WTC11 (cell line): ENCODE measurements at regions not wholly inside any gene's neighbourhood (a gene's known extent, or its start where the extent isn't known, plus 50 kb on each side); places are given as distances from the start of the nearest gene placed in this dataset.

Experiments
- ATAC-seq: fragments of 200-7000 bp; cut with Tn5 transposase; 2 replicates; pipeline ENCODE4 v1.10.0; 2021; ENCODE audit warnings: mild to moderate bottlenecking, moderate library complexity
- CTCF ChIA-PET: fragments of 300-600 bp; sonication (Branson Sonifier 250); formaldehyde crosslinking; loops from one replicate; lab custom pipeline; 2021; ENCODE audit warnings: antibody characterized with exemption; lab: Charles Lee
- POLR2A ChIA-PET: fragments of 350-600 bp; sonication (Branson Sonifier 250); formaldehyde crosslinking; loops from one replicate; lab custom pipeline; 2021; ENCODE audit warnings: antibody characterized with exemption; lab: Charles Lee
- DNase-seq: peaks from one replicate; pipeline ENCODE4 v3.0.0; 2021; ENCODE audit warnings: low spot score
- H3K27ac Mint-ChIP-seq: 2 replicates; pipeline ENCODE4 v1.8.0; 2021; ENCODE audit warnings: mixed read lengths
- H3K27me3 Mint-ChIP-seq: 2 replicates; pipeline ENCODE4 v1.8.0; 2021; ENCODE audit warnings: low read depth, mild to moderate bottlenecking, moderate library complexity, mixed read lengths
- H3K36me3 Mint-ChIP-seq: 2 replicates; pipeline ENCODE4 v1.8.0; 2021; ENCODE audit warnings: mixed read lengths
- H3K4me1 Mint-ChIP-seq: 2 replicates; pipeline ENCODE4 v1.8.0; 2022; ENCODE audit warnings: mixed read lengths
- H3K4me3 Mint-ChIP-seq: 2 replicates; pipeline ENCODE4 v1.8.0; 2021; ENCODE audit warnings: mild to moderate bottlenecking, moderate library complexity, mixed read lengths
- H3K9me3 Mint-ChIP-seq: 2 replicates; pipeline ENCODE4 v1.8.0; 2021; ENCODE audit warnings: mixed read lengths
- CDX4 ChIP-seq: fragments of 250-450 bp; sonication (Bioruptor Pico); IDR thresholded peaks from 2 replicates; pipeline ENCODE4 v1.9.0; 2021; ENCODE audit warnings: moderate library complexity, mild to moderate bottlenecking, inconsistent platforms, borderline replicate concordance
- CREB1 ChIP-seq: sonication (generic); formaldehyde crosslinking; IDR thresholded peaks from 2 replicates; pipeline ENCODE4 v1.8.0; 2023; ENCODE audit warnings: mild to moderate bottlenecking, missing genetic modification reagents
- ERG ChIP-seq: fragments of 250-450 bp; sonication (Bioruptor Pico); IDR thresholded peaks from 2 replicates; pipeline ENCODE4 v1.8.0; 2021; ENCODE audit warnings: mild to moderate bottlenecking
- FOXK1 ChIP-seq: sonication (generic); formaldehyde crosslinking; IDR thresholded peaks from 2 replicates; pipeline ENCODE4 v1.8.0; 2022; ENCODE audit warnings: mild to moderate bottlenecking, moderate library complexity, missing genetic modification reagents
- GABPB1 ChIP-seq: sonication (generic); formaldehyde crosslinking; IDR thresholded peaks from 2 replicates; pipeline ENCODE4 v1.8.1; 2023; ENCODE audit warnings: mild to moderate bottlenecking, missing genetic modification reagents
- GTF2I ChIP-seq: fragments of 250-450 bp; sonication (Bioruptor Pico); conservative IDR thresholded peaks from 2 replicates; pipeline ENCODE4 v1.4.0; 2021; ENCODE audit warnings: mild to moderate bottlenecking
- JAZF1 ChIP-seq: fragments of 250-450 bp; sonication (Bioruptor Pico); IDR thresholded peaks from 2 replicates; pipeline ENCODE4 v1.9.0; 2021; ENCODE audit warnings: moderate library complexity, mild to moderate bottlenecking, inconsistent platforms
- MLX ChIP-seq: sonication (generic); formaldehyde crosslinking; IDR thresholded peaks from 2 replicates; pipeline ENCODE4 v1.8.1; 2023; ENCODE audit warnings: mild to moderate bottlenecking, missing genetic modification reagents, moderate library complexity
- MYBL2 ChIP-seq: sonication (generic); formaldehyde crosslinking; IDR thresholded peaks from 2 replicates; pipeline ENCODE4 v1.8.1; 2023; ENCODE audit warnings: mild to moderate bottlenecking, moderate library complexity, missing genetic modification reagents
- PRRX2 ChIP-seq: fragments of 250-450 bp; sonication (Bioruptor Pico); IDR thresholded peaks from 2 replicates; pipeline ENCODE4 v1.8.0; 2021; ENCODE audit warnings: mild to moderate bottlenecking
- TEAD1 ChIP-seq: sonication (generic); formaldehyde crosslinking; IDR thresholded peaks from 2 replicates; pipeline ENCODE4 v1.8.0; 2022; ENCODE audit warnings: mild to moderate bottlenecking, missing genetic modification reagents
- TEAD4 ChIP-seq: sonication (generic); formaldehyde crosslinking; IDR thresholded peaks from 2 replicates; pipeline ENCODE4 v1.8.0; 2022; ENCODE audit warnings: mild to moderate bottlenecking, missing genetic modification reagents
- ZNF121 ChIP-seq: sonication (generic); formaldehyde crosslinking; IDR thresholded peaks from 2 replicates; pipeline ENCODE4 v1.8.0; 2023; ENCODE audit warnings: missing genetic modification reagents
- ZNF317 ChIP-seq: sonication (generic); formaldehyde crosslinking; IDR thresholded peaks from 2 replicates; pipeline ENCODE4 v1.8.1; 2023; ENCODE audit warnings: low read depth, mild to moderate bottlenecking, moderate library complexity, missing genetic modification reagents, borderline replicate concordance
- ZNF416 ChIP-seq: fragments of 250-450 bp; sonication (Bioruptor Pico); IDR thresholded peaks from 2 replicates; pipeline ENCODE4 v1.9.0; 2021; ENCODE audit warnings: mild to moderate bottlenecking, inconsistent platforms
- ZNF425 ChIP-seq: fragments of 250-450 bp; sonication (Bioruptor Pico); conservative IDR thresholded peaks from 2 replicates; pipeline ENCODE4 v1.9.0; 2021; ENCODE audit warnings: mild to moderate bottlenecking
- TF ChIP-seq, protein P1 (sequence below): sonication (generic); formaldehyde crosslinking; IDR thresholded peaks from 2 replicates; pipeline ENCODE4 v1.8.1; 2022; ENCODE audit warnings: mild to moderate bottlenecking, missing genetic modification reagents, moderate library complexity, borderline replicate concordance
- TF ChIP-seq, protein P2 (sequence below): sonication (generic); formaldehyde crosslinking; IDR thresholded peaks from 2 replicates; pipeline ENCODE4 v1.8.1; 2023; ENCODE audit warnings: mild to moderate bottlenecking, moderate library complexity, missing genetic modification reagents
- TF ChIP-seq, protein P3 (sequence below): sonication (generic); formaldehyde crosslinking; IDR thresholded peaks from 2 replicates; pipeline ENCODE4 v1.8.0; 2022; ENCODE audit warnings: mild to moderate bottlenecking, missing genetic modification reagents

GRCh38 chr12:104814944-104815343 lies 143.1 kb downstream of the SLC41A2 start:
- no peaks in the 10 kb centered on the region for H3K36me3 Mint-ChIP-seq
- no peak overlapping the region for H3K4me3 Mint-ChIP-seq
- TF ChIP-seq CREB1 (CRISPR knock-in tag) (no peak), PRRX2 (CRISPR knock-in tag) (no peak), ZNF121 (CRISPR knock-in tag) (no peak), CDX4 (CRISPR knock-in tag) (no peak), JAZF1 (CRISPR knock-in tag) (no peak), TEAD1 (CRISPR knock-in tag) (no peak), ZNF317 (CRISPR knock-in tag) (no peak), GTF2I (CRISPR knock-in tag) (no peak), MYBL2 (CRISPR knock-in tag) (no peak), ZNF416 (CRISPR knock-in tag) (no peak), TEAD4 (CRISPR knock-in tag) (no peak), ZNF425 (CRISPR knock-in tag) (no peak), GABPB1 (no peak), MLX (CRISPR knock-in tag) (no peak), ERG (no peak), FOXK1 (CRISPR knock-in tag) (no peak)
- TF ChIP-seq, protein P1, sequence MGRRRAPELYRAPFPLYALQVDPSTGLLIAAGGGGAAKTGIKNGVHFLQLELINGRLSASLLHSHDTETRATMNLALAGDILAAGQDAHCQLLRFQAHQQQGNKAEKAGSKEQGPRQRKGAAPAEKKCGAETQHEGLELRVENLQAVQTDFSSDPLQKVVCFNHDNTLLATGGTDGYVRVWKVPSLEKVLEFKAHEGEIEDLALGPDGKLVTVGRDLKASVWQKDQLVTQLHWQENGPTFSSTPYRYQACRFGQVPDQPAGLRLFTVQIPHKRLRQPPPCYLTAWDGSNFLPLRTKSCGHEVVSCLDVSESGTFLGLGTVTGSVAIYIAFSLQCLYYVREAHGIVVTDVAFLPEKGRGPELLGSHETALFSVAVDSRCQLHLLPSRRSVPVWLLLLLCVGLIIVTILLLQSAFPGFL (CRISPR knock-in tag) = no peak
- TF ChIP-seq, protein P2, sequence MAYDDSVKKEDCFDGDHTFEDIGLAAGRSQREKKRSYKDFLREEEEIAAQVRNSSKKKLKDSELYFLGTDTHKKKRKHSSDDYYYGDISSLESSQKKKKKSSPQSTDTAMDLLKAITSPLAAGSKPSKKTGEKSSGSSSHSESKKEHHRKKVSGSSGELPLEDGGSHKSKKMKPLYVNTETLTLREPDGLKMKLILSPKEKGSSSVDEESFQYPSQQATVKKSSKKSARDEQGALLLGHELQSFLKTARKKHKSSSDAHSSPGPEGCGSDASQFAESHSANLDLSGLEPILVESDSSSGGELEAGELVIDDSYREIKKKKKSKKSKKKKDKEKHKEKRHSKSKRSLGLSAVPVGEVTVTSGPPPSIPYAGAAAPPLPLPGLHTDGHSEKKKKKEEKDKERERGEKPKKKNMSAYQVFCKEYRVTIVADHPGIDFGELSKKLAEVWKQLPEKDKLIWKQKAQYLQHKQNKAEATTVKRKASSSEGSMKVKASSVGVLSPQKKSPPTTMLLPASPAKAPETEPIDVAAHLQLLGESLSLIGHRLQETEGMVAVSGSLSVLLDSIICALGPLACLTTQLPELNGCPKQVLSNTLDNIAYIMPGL (CRISPR knock-in tag) = no peak
- TF ChIP-seq, protein P3, sequence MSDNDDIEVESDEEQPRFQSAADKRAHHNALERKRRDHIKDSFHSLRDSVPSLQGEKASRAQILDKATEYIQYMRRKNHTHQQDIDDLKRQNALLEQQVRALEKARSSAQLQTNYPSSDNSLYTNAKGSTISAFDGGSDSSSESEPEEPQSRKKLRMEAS (CRISPR knock-in tag) = no peak
- no peak overlapping the region for H3K27ac Mint-ChIP-seq
- no peaks in the 10 kb centered on the region for H3K27me3 Mint-ChIP-seq
- POLR2A ChIA-PET = no interaction called here
- no peaks in the 10 kb centered on the region for H3K4me1 Mint-ChIP-seq
- CTCF ChIA-PET = interaction anchor here (2.2 kb wide), 1 partner anchor 24 kb away, joined by 9 read pairs; no protein-coding TSS in a partner anchor
- DNase-seq = no peak
- H3K9me3 Mint-ChIP-seq = peaks cover 3% of the 10 kb centered on the region; the same call in 1 of the 2 replicates
- no peak for ATAC-seq
